ENCODE measurements at regions not wholly inside any gene's neighbourhood (a gene's known extent, or its start where the extent isn't known, plus 50 kb on each side); places are given as distances from the start of the nearest gene placed in this dataset.

- TF ChIP-seq CTCF (IDR thresholded peaks at IDR 0.05) (no peak), POLR2AphosphoS5 (IDR thresholded peaks at IDR 0.05) (no peak), POLR2A (IDR thresholded peaks at IDR 0.05) (no peak), EP300 (IDR thresholded peaks at IDR 0.05) (no peak)
These were observed 132.9 kb downstream of the BARX1 start for GRCh38 chr9:93822229-93822628.

Measured in stomach (tissue), 4 donors.